ENCODE measurements at regions not wholly inside any gene's neighbourhood (a gene's known extent, or its start where the extent isn't known, plus 50 kb on each side); places are given as distances from the start of the nearest gene placed in this dataset.

DNA sequence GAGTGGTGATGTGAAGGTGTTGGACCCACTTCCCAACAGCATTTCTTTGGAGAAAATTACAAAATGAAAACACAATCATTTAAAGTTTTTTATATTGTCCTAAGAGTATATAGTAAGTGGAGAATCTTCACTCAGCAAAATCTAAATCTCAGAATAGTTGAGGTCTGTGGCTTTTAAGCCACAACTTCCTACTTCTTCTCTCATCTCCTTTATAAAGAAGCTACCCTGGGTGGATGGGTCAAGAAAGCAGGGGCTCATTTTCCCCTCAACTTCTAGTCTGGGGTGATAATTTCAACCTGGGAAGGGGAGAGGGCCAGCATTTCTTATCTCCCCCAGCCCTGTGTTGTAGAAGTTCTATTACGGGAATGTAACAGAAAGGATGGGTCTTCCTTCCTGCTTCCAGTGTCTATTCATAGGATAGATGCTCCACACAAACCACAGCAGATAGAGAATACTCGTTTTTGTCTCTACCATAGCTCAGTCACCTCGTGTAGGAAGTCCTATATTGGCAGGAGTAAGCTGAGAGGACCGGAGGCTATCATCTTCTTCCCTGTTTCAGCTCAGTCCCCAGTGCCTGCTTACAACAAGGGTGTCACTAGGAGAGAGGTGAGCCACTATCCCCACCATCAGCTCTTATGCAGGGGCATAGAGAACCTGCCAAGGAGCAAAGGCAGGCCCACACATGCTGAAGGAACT lies 341.5 kb downstream of the CASP12 start:
- ChIA-PET POLR2A (no interaction called here), CTCF (no interaction called here)
- H3K27ac ChIP-seq (ENCODE audit: extremely low read depth, low read depth, low read length): no peak overlapping the region
- H3K4me3 ChIP-seq (ENCODE audit: low read depth, low read length): no peak overlapping the region
- H3K9me3 ChIP-seq (ENCODE audit: control insufficient read depth, insufficient read depth, low read depth, low read length): no peaks in the 10 kb centered on the region
- H3K36me3 ChIP-seq (ENCODE audit: control insufficient read depth in 2 of 2, insufficient read depth in 1 of 2, low read length in 2 of 2): no peaks in the 10 kb centered on the region
- H3K4me1 ChIP-seq (ENCODE audit: control insufficient read depth, insufficient read depth, low read length): no peaks in the 10 kb centered on the region
- TF ChIP-seq ZNF549 (tag by site-specific recombination; IDR thresholded peaks at IDR 0.05) (no peak), GLIS1 (tag by site-specific recombination; IDR thresholded peaks at IDR 0.05) (no peak)
- TF ChIP-seq, protein P1, sequence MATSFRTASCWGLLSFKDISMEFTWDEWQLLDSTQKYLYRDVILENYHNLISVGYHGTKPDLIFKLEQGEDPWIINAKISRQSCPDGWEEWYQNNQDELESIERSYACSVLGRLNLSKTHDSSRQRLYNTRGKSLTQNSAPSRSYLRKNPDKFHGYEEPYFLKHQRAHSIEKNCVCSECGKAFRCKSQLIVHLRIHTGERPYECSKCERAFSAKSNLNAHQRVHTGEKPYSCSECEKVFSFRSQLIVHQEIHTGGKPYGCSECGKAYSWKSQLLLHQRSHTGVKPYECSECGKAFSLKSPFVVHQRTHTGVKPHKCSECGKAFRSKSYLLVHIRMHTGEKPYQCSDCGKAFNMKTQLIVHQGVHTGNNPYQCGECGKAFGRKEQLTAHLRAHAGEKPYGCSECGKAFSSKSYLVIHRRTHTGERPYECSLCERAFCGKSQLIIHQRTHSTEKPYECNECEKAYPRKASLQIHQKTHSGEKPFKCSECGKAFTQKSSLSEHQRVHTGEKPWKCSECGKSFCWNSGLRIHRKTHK (tag by site-specific recombination; IDR thresholded peaks at IDR 0.05): no peak

DNA sequence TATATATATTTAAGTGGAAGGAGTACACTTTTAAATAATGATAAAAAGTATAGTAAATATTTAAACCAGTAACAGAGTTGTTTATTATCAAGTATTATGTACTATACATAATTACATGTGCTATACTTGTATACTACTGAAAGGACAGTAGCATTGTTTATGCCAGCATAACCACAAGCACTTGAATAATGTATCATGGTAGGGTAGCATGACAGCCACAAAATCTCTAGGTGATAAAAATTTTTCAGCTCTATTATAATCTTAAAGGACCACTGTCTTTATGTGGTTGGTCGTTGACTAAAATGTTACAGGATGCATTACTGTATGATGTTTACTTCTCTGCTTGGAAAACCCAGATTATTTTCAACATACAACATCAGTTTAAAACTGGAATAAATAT lies 349.2 kb downstream of the CASP12 start:
- Histone ChIP-seq H3K4me1 (ENCODE audit: control insufficient read depth, insufficient read depth, low read length) (no peaks in the 10 kb centered on the region), H3K4me3 (ENCODE audit: low read depth, low read length) (no peak overlapping the region), H3K9me3 (ENCODE audit: control insufficient read depth, insufficient read depth, low read depth, low read length) (no peaks in the 10 kb centered on the region), H3K27ac (ENCODE audit: extremely low read depth, low read depth, low read length) (no peak overlapping the region), H3K36me3 (ENCODE audit: control insufficient read depth in 2 of 2, insufficient read depth in 1 of 2, low read length in 2 of 2) (no peaks in the 10 kb centered on the region)
- POLR2A ChIA-PET: no interaction called here
- CTCF ChIA-PET: interaction anchor here (0.6 kb wide), 2 partner anchors 54 to 368 kb away, joined by 3 to 5 read pairs; no protein-coding TSS in a partner anchor
- TF ChIP-seq ZNF146 (tag by site-specific recombination; IDR thresholded peaks at IDR 0.05) (no peak), SP2 (tag by site-specific recombination; IDR thresholded peaks at IDR 0.05) (no peak), KLF10 (tag by site-specific recombination; IDR thresholded peaks at IDR 0.05) (no peak), ZNF610 (tag by site-specific recombination; IDR thresholded peaks at IDR 0.05; ENCODE audit: borderline replicate concordance) (no peak), SALL2 (tag by site-specific recombination; IDR thresholded peaks at IDR 0.05; ENCODE audit: borderline replicate concordance) (no peak), ZNF701 (tag by site-specific recombination; IDR thresholded peaks at IDR 0.05) (no peak), PRDM1 (tag by site-specific recombination; IDR thresholded peaks at IDR 0.05) (no peak), ZNF19 (tag by site-specific recombination; IDR thresholded peaks at IDR 0.05; ENCODE audit: low read depth) (no peak), ZNF416 (tag by site-specific recombination; IDR thresholded peaks at IDR 0.05) (no peak)
- TF ChIP-seq, protein P2, sequence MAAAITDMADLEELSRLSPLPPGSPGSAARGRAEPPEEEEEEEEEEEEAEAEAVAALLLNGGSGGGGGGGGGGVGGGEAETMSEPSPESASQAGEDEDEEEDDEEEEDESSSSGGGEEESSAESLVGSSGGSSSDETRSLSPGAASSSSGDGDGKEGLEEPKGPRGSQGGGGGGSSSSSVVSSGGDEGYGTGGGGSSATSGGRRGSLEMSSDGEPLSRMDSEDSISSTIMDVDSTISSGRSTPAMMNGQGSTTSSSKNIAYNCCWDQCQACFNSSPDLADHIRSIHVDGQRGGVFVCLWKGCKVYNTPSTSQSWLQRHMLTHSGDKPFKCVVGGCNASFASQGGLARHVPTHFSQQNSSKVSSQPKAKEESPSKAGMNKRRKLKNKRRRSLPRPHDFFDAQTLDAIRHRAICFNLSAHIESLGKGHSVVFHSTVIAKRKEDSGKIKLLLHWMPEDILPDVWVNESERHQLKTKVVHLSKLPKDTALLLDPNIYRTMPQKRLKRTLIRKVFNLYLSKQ (tag by site-specific recombination; IDR thresholded peaks at IDR 0.05; ENCODE audit: borderline replicate concordance): no peak
- TF ChIP-seq, protein P3, sequence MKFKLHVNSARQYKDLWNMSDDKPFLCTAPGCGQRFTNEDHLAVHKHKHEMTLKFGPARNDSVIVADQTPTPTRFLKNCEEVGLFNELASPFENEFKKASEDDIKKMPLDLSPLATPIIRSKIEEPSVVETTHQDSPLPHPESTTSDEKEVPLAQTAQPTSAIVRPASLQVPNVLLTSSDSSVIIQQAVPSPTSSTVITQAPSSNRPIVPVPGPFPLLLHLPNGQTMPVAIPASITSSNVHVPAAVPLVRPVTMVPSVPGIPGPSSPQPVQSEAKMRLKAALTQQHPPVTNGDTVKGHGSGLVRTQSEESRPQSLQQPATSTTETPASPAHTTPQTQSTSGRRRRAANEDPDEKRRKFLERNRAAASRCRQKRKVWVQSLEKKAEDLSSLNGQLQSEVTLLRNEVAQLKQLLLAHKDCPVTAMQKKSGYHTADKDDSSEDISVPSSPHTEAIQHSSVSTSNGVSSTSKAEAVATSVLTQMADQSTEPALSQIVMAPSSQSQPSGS (tag by site-specific recombination; IDR thresholded peaks at IDR 0.05; ENCODE audit: low read depth): no peak
- TF ChIP-seq, protein P4, sequence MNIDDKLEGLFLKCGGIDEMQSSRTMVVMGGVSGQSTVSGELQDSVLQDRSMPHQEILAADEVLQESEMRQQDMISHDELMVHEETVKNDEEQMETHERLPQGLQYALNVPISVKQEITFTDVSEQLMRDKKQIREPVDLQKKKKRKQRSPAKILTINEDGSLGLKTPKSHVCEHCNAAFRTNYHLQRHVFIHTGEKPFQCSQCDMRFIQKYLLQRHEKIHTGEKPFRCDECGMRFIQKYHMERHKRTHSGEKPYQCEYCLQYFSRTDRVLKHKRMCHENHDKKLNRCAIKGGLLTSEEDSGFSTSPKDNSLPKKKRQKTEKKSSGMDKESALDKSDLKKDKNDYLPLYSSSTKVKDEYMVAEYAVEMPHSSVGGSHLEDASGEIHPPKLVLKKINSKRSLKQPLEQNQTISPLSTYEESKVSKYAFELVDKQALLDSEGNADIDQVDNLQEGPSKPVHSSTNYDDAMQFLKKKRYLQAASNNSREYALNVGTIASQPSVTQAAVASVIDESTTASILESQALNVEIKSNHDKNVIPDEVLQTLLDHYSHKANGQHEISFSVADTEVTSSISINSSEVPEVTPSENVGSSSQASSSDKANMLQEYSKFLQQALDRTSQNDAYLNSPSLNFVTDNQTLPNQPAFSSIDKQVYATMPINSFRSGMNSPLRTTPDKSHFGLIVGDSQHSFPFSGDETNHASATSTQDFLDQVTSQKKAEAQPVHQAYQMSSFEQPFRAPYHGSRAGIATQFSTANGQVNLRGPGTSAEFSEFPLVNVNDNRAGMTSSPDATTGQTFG (tag by site-specific recombination; IDR thresholded peaks at IDR 0.05; ENCODE audit: borderline replicate concordance): no peak

All from HEK293 (cell line).